ENCODE measurements at regions not wholly inside any gene's neighbourhood (a gene's known extent, or its start where the extent isn't known, plus 50 kb on each side); places are given as distances from the start of the nearest gene placed in this dataset.

DNA sequence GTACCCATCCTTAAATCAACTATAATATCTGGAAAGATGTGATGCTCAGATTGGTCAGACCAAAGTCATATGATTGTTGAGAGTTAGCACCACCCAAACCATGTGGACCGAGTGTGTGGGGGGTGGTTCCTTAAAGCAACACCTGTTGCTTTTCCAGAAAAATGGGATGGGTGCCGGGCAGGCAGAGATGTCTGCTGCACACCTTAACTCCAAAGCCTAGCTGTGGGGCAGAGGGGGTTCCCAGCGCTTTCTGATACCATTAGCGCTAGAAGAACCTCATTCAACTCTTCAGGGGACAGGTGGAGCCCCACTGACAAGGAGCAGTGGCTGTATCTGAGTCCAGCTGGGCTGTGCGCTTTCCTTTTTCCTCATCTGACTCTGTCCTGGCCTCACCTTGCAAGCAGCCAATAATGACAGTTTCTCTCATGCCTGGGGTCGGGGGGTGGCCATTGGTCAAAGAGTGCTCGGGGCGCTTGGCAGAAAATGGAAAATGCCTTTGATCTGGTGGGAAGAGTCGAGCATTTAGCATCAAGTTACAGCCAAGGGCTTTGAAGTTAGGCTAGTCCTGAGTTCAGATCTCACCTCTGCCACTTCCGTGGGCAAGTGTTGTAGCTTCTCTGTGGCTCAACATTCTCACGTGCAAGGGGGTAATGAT is 82.6 kb downstream of the IRX3 start:
- CTCF ChIA-PET: no interaction called here

GRCh38 chr16:54203384-54203783 is 83.2 kb downstream of the IRX3 start:
- ChIA-PET CTCF (no interaction called here), POLR2A (no interaction called here)
- BruUV-seq (replicated peaks): no TSS peak
- DNase-seq (ENCODE audit: low read depth, low spot score) (no peak), ATAC-seq (no peak)
- in situ Hi-C loops (cut with HindIII; ENCODE audit: low pct_unique_long_range_greater_than_20kb, low sequenced_read_pairs): no loop called here
- no peaks in the 10 kb centered on the region for H3K4me1 ChIP-seq (ENCODE audit: control insufficient read depth, insufficient read depth, low read length)
- no peaks in the 10 kb centered on the region for H3K36me3 ChIP-seq (ENCODE audit: control insufficient read depth, insufficient read depth, low read length)
- intact Hi-C loops (cut with micrococcal nuclease; ENCODE audit: unreplicated experiment): no loop called here
- peaks cover 2% of the 10 kb centered on the region; the same call in 1 of the 2 replicates for H3K27me3 ChIP-seq (ENCODE audit: control insufficient read depth, insufficient read depth, low read length)
- H3K4me3 ChIP-seq (ENCODE audit: low read depth in 2 of 2, low read length in 2 of 2): no peak overlapping the region
- TF ChIP-seq SIN3A (IDR thresholded peaks at IDR 0.05; ENCODE audit: borderline replicate concordance, insufficient read depth, low read depth, low read length) (no peak), REST (IDR thresholded peaks at IDR 0.05; ENCODE audit: insufficient read depth in 1 of 2, low read depth in 2 of 2, low read length in 1 of 2) (no peak), TCF7L2 (IDR thresholded peaks at IDR 0.05; ENCODE audit: low read depth, low read length) (no peak), POLR2AphosphoS5 (IDR thresholded peaks at IDR 0.05; ENCODE audit: low read depth, low read length) (no peak)
- TF ChIP-seq, protein P1, sequence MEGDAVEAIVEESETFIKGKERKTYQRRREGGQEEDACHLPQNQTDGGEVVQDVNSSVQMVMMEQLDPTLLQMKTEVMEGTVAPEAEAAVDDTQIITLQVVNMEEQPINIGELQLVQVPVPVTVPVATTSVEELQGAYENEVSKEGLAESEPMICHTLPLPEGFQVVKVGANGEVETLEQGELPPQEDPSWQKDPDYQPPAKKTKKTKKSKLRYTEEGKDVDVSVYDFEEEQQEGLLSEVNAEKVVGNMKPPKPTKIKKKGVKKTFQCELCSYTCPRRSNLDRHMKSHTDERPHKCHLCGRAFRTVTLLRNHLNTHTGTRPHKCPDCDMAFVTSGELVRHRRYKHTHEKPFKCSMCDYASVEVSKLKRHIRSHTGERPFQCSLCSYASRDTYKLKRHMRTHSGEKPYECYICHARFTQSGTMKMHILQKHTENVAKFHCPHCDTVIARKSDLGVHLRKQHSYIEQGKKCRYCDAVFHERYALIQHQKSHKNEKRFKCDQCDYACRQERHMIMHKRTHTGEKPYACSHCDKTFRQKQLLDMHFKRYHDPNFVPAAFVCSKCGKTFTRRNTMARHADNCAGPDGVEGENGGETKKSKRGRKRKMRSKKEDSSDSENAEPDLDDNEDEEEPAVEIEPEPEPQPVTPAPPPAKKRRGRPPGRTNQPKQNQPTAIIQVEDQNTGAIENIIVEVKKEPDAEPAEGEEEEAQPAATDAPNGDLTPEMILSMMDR (IDR thresholded peaks at IDR 0.05): no peak
- H3K9me3 ChIP-seq (ENCODE audit: control insufficient read depth, insufficient read depth, low read depth, low read length): no peaks in the 10 kb centered on the region
- H3K27ac ChIP-seq (ENCODE audit: low read length): no peak overlapping the region

More for the DNA sequence above, 82.6 kb downstream of the IRX3 start:
- Histone ChIP-seq H3K36me3 (ENCODE audit: control insufficient read depth, insufficient read depth, low read length) (no peaks in the 10 kb centered on the region), H3K4me1 (ENCODE audit: control insufficient read depth, insufficient read depth, low read length) (no peaks in the 10 kb centered on the region), H3K27ac (ENCODE audit: low read length) (no peak overlapping the region), H3K9me3 (ENCODE audit: control insufficient read depth, insufficient read depth, low read depth, low read length) (no peaks in the 10 kb centered on the region), H3K27me3 (ENCODE audit: control insufficient read depth, insufficient read depth, low read length) (peaks cover 2% of the 10 kb centered on the region; the same call in 1 of the 2 replicates), H3K4me3 (ENCODE audit: low read depth in 2 of 2, low read length in 2 of 2) (no peak overlapping the region)
- no peak for DNase-seq (ENCODE audit: low read depth, low spot score)
- TF ChIP-seq SIN3A (IDR thresholded peaks at IDR 0.05; ENCODE audit: borderline replicate concordance, insufficient read depth, low read depth, low read length): no peak
- TF ChIP-seq REST (IDR thresholded peaks at IDR 0.05; ENCODE audit: insufficient read depth in 1 of 2, low read depth in 2 of 2, low read length in 1 of 2): no peak
- TF ChIP-seq POLR2AphosphoS5 (IDR thresholded peaks at IDR 0.05; ENCODE audit: low read depth, low read length): no peak
- TF ChIP-seq, protein P1 (IDR thresholded peaks at IDR 0.05): no peak
- no peak for TF ChIP-seq TCF7L2 (IDR thresholded peaks at IDR 0.05; ENCODE audit: low read depth, low read length)
- intact Hi-C loops (cut with micrococcal nuclease; ENCODE audit: unreplicated experiment): no loop called here
- in situ Hi-C loops (cut with HindIII; ENCODE audit: low pct_unique_long_range_greater_than_20kb, low sequenced_read_pairs): no loop called here
- POLR2A ChIA-PET: no interaction called here
- BruUV-seq (replicated peaks): no TSS peak
- no peak for ATAC-seq
